ENCODE measurements at regions not wholly inside any gene's neighbourhood (a gene's known extent, or its start where the extent isn't known, plus 50 kb on each side); places are given as distances from the start of the nearest gene placed in this dataset.

DNA sequence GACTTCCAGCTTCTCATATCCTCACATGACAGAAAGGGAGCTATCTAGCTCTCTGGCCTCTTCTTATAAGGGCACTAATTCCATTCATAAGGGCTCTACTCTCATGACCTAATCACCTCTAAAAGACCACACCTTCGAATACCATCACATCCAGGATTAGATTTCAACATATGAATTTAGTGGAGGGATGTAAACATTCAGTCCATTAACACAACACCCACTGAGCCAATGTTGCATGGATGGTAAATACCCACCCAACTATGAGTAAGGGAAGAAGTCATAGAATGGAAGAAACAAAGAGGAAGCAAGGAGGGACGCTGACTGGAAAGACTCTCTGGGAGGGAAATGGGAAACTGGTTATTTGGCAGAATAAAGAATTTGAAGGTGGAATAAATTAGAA lies 112.6 kb upstream of the CCDC112 start:
- no peak for DNase-seq (ENCODE audit: low spot score)

GRCh38 chr5:115402822-115403577 lies 106.5 kb upstream of the CCDC112 start:
- DNase-seq (ENCODE audit: low spot score): peak; percentile 61

- DNase-seq (ENCODE audit: low spot score): no peak
These were observed 105.6 kb upstream of the CCDC112 start for GRCh38 chr5:115402092-115402491.

DNA sequence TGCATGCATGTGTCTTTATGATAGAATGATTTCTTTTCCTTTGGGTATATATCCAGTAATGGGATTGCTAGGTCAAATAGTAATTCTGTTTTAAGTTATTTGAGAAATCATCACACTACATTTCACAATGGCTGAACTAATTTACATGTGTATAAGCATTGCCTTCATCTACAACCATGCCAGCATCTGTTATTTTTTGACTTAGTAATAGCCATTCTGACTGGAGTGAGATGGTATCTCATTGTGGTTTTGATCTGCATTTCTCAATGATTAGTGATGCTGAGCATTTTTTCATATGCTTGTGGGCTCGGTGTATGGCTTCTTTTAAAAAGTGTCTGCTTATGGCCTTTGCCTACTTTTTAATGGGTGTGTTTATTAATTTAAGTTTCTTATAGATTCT lies 102.3 kb upstream of the CCDC112 start:
- DNase-seq (ENCODE audit: low spot score): peak; percentile 79

DNA sequence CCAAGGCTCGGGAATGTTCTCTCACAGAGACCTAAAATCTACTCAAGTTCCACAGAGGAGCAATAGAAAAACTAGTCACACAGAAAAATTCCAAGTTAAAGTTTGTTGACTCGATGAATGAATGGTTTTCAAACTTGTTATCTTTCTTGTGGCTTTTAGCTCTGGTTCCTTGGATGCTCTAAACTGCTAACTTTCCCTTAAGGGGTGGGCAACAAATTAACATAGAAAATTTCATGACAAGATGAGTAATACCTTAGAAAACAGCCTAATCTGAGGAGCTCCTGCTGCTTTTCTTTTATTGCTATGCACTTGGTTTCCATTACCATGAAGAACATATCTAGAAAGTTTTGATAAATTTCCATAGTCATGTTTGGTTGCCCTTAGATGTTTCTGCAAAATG lies 100.2 kb upstream of the CCDC112 start:
- peak; percentile 56 for DNase-seq (ENCODE audit: low spot score)

DNA sequence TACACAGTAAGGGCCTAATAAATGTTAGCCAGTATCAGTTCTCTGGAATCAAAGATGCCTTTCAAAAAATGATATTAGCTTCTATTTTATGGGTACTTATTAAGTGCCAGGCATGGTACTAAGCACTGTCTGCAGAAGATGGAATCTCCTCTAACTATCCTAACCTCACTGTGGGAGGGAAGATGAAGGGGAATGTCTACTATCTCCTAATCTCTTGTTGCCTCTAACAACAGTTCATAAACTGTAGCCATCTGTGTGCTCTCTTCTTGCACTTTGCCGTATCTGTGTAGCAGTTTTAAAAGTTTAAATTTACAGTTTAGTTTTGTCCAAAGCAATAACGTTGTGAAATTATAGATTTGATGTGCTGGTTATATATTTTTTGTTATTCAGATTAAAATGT lies 99.6 kb upstream of the CCDC112 start:
- DNase-seq (ENCODE audit: low spot score): no peak

DNA sequence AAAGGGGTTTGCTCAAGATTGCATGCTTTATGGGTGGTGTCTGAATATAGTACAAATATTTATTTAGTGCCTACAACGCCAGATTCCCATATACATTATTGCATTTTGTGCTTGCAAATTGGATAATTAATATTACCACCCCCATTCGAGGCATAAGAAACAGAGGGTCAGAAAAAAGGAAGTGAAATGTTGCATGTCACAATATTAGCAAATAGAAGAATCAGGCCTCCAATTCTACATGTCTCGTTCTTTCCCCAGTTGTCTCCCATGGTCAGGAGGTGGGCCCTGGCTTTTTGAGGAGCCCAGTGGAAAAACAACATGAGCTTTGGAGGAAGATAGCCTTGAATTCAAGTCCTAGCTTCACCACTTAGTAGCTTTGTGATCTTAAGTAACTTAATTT lies 98.1 kb upstream of the CCDC112 start:
- DNase-seq (ENCODE audit: low spot score): no peak

DNA sequence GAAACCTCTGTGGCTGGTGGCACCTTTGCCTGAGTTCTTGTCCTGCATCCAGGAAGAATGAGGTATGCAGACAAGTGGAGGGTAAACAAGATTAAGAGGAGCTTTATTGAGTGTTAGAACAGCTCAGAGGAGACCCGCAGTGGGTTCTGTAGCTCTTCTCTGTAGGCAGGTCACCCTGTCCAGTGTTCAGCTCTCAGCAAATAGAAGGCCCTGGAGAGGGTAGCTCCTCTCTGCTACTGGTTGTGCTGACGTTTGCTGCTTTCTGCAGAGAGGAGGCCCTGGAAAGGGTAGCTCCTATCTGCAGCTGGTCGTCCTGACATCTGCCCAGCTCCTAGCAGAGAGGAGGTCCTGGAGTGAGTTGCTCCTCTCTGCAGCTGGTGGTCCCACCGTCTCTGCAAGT lies 96.8 kb upstream of the CCDC112 start:
- no peak for DNase-seq (ENCODE audit: low spot score)

DNA sequence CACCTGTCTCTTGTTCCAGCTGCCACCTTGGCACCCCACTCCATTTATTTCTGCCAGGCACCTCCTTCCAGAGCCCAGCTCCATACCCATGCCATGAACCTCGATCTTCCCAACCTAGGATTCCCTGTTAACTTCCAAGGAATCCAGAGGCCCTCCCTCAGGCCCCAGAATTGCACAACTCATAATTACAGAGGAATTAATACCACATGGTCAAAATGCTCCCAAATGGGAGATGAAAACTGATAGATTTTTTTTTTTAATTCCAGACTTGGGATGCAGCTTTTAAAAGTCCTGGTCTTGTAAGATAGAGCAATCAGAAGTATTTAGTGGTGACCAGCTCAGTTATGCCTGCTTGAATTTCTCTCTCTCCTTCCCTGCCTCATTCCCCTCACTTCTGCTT lies 96.2 kb upstream of the CCDC112 start:
- no peak for DNase-seq (ENCODE audit: low spot score)

- DNase-seq (ENCODE audit: low spot score): no peak
These were observed 95.3 kb upstream of the CCDC112 start for GRCh38 chr5:115391780-115392179.

- no peak for DNase-seq (ENCODE audit: low spot score)
These were observed 93.4 kb upstream of the CCDC112 start for GRCh38 chr5:115389799-115390382.

- peak; percentile 49 for DNase-seq (ENCODE audit: low spot score)
These were observed 92.8 kb upstream of the CCDC112 start for GRCh38 chr5:115389034-115389798.

DNA sequence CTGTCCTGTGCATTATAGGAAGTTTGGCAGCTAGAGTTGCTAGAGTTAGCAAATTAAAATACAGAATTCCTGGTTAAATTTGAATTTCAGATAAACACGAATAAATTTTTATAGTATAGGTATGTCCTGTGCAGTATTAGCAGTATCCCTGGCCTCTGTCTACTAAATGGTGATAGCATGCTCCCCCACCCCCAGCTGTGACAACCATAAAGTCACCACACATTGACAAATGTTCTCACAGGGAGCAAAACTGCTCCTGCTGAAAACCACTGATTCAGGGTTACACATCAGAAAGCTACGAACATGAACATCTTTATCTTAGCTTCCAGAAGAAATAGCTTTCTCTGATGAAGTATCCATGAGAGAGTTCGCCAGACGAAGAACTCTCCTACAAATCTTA lies 91.8 kb upstream of the CCDC112 start:
- DNase-seq (ENCODE audit: low spot score): no peak

DNA sequence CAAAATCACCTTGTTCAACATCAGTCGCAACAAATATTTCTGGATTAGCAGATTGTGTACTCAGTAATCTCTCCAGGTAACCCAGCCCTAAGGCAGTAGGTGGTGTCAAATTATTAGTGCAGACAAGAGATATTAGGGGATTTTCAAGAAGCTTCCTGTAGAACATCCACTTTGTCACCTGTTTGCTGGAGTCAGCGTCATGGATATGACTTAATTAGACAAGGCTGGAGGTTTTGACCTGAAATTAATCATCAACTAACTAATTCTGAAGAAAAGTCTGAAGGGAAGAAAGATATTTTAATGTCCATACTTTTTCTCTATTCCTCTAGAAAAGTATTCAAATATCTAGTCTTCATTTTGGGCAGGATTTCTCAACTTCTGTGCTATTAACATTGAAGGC lies 91.4 kb upstream of the CCDC112 start:
- DNase-seq (ENCODE audit: low spot score): no peak

GRCh38 chr5:115386657-115387056 lies 90.2 kb upstream of the CCDC112 start:
- DNase-seq (ENCODE audit: low spot score): no peak

DNA sequence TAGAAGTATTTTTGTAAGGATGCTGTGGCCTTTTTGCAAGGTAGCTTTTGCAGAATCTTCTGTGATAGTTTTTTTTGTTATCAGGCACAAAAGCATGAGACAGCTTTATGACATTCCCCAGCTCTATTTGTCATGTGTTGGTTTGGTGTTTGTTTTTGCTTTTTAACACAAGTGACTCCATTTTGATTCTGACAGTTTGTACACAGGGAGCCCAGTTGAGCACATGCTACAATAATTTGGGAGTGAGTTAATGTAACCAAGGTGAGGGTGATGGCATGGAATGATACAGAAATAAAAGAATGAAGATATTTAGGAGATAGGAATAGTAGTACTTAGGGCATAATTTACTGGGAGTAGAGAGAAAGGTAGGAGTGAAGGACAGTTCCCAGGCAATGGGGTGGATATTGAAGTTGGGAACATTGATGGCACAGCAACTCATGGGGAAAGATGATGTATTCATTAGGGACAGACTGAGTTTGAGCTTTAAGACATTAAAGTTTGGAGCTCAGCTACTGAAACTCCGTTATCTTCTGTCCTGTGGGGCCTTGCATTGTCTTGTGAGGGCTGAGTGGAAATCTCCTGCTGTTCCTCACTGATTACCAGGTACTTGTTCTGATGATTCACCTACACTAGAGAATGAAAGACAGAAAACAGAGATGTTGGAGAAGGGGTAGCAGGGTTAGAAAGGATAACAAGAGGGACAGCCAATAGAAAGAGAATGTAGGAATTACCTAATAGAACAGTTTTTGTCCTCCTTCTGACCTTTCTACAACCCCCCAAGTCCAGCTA lies 88.3 kb upstream of the CCDC112 start:
- no peak for DNase-seq (ENCODE audit: low spot score)

DNA sequence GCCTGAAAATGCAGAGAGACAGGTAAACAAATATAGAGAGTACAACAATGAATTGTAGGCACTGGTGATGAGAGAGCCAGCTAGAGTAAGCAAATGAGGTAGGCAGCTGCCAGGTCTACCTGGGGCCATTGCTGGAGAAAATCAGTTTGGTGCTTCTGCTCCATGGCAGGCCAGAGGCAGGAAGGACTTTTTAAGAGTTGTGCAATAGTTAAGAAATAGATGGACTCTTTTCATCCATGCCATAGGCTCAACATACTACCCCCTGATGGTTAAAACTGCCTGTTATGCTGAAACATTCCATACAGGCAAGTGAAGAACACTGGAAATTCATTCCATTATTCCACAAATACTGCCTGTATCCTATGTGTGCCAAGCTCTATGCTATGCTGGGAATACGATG lies 86.5 kb upstream of the CCDC112 start:
- no peak for DNase-seq (ENCODE audit: low spot score)

DNA sequence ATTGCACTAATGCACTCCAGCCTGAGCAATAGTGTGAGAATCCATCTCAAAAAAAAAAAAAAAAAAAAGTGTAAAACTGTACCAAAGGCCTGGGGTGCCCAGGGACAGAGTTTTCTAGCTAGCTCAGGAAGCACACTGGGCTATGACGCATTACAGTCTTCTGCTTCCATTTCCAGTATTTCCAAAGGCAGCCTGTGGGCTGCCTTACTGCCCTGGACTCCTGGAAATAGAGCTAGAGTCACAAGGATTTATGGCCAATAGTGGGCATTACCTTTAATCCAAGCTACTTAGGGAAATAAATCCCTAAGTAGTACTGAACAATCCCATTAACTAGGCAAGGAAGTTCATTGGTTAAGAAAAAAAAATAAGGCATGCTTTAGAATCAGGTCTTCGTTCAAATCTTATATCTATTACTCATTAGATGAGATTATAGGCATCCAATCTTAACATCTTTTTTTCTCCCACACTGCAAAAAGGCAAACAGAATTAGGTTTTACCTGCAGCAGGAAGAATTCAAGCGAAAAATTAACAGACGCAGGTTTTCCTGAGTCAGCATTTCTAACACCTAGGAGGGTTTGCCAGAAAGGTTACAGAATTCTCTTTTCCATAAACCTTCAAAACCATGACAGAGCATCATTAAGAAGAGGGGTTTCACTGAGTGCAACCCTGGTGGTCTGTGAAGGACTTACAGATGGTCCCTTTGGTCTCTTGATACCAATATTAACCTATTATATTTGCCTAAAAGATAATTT lies 85.6 kb upstream of the CCDC112 start:
- no peak for DNase-seq (ENCODE audit: low spot score)

DNA sequence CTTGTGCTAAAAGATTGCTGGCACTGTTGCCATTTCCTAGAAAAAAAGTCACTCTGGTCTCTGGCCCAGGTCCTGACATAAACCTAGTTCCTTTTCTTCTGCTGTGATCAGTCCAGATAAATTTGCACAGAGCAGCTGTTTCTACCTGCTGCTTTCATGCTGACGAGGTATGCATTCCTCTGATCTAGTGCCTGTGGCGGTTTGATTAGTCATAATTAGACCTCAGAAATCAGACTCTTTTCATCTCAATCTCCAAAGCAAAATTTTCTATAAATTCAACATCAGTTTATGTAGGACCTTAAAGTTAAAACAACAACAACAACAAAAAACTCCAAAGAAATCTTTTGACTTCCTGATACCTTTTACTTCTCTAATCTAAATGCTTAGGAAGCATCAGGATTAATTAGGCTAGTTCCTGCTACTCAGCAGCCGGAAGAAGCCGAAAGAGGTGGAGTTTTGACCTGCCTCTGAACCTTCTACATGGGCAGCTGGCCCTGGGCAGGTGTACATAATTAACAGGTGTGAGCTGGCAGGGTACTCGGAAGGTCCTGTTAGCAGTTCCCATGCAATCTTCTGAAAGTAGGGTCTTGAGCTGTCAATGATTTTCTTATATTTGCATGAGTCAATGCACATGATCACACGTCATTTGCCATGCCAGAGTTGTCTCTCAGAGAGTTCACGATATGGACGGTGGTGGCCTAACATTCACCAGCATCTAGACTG lies 83.3 kb upstream of the CCDC112 start:
- DNase-seq (ENCODE audit: low spot score): peak; percentile 63

- DNase-seq (ENCODE audit: low spot score): no peak
These were observed 82.3 kb upstream of the CCDC112 start for GRCh38 chr5:115378754-115379153.
